GM21619 (cell line): ENCODE measurements at regions not wholly inside any gene's neighbourhood (a gene's known extent, or its start where the extent isn't known, plus 50 kb on each side); places are given as distances from the start of the nearest gene placed in this dataset.

Experiments used
- ATAC-seq: cut with Tn5 transposase; IDR thresholded peaks from one replicate; pipeline ENCODE4 v1.9.1; 2021; ENCODE audit not compliant: unreplicated experiment

- ATAC-seq: no peak
Observed at GRCh38 chr2:42941633-42942176, 149.3 kb upstream of the HAAO start.

- ATAC-seq: no peak
Observed at GRCh38 chr2:42939411-42940206, 147.2 kb upstream of the HAAO start.

GRCh38 chr2:42938671-42939370, 146.4 kb upstream of the HAAO start:
- no peak for ATAC-seq

GRCh38 chr2:42937171-42937875, 144.9 kb upstream of the HAAO start:
- no peak for ATAC-seq

DNA sequence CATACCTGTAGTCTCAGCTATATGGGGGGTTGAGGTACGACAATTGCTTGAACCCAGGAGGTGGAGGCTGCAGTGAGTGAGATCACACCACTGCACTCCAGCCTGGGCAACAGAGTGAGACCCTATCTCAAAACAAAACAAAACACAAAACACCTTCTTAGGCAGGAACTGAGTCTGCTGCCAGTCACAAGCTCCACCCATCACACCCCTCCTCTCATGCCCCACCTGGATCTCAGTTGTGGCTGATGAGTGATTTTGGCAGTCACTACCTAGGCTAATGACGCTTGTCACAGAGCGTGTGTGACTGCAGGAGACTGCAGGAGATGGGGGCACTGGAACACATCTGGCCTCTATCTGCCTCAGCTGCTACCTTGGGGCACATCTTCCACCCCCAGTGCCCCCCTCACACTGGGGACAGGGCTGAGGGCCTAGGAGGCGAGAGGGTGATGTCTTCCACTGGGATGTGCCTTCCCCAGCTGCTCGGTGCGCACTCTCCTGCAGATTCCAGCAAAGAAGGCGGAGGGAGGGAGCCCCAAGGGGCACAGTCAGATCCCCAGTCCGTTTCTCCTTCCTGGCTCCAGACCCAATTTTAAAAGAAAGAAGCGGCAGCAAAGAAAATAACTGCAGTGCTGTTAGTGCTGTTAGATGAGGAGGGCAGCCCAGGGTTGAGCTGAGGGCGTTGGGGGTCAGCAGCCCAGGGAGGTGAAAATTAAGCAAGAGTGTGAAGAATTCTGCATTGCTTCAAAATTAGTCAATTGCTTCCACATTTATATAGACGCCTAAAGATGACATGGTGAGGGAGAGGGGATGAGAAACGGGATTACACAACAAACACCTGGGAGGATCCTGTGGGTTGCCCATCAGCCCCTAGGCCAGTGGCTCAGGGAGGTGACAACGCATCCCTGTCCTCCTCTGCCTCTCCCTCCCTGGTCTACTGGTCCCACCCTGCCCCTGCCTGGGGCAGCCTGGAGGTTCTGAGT, 143.6 kb upstream of the HAAO start:
- ATAC-seq: no peak

GRCh38 chr2:42934580-42935186, 142.3 kb upstream of the HAAO start:
- ATAC-seq: no peak

- no peak for ATAC-seq
Observed at GRCh38 chr2:42933824-42934254, 141.5 kb upstream of the HAAO start.

DNA sequence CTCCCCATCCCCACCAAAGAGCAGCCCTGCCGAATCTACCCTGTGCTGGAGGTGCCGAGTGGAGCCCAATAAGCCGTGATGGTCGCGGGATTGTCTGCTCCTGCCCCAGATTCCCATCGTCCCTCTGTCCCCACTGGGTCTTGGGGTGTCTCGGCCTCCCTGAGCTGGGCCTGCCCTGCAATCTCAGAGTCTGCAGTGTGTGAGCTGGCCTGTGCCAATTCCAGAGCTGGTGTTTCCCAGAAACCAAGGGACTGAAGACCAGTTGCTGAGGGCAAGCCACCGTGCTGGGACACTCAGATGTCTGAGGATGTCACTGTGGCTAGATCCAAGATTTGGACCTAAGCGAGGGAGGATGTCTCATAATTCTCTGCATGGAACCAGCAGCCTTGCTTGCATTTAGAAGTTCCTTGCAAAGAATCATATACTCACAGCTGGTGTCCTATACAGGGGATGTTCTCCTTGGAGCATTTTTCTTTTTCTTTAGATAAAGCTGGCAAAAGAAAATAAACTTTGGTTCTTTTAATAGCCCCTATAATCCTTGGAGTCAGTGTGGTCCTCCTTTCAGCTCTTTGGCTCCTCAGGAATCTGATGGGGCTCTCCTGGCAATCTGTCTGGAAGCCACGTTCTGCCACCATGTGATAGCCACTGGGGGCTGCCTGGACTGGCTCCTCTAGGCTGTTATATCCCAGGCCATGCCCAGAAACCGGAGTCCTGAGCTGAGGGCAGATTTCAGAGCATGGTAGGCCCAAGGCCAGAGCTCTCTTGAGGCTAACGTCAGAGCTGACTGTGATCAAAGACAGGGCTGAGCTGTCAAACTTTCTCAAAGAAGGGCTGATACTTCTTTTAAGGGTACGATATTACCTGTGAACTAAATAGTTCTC, 140.1 kb upstream of the HAAO start:
- no peak for ATAC-seq

- ATAC-seq: no peak
Observed at GRCh38 chr2:42931818-42932195, 139.4 kb upstream of the HAAO start.

GRCh38 chr2:42931146-42931817, 138.9 kb upstream of the HAAO start:
- ATAC-seq: no peak

DNA sequence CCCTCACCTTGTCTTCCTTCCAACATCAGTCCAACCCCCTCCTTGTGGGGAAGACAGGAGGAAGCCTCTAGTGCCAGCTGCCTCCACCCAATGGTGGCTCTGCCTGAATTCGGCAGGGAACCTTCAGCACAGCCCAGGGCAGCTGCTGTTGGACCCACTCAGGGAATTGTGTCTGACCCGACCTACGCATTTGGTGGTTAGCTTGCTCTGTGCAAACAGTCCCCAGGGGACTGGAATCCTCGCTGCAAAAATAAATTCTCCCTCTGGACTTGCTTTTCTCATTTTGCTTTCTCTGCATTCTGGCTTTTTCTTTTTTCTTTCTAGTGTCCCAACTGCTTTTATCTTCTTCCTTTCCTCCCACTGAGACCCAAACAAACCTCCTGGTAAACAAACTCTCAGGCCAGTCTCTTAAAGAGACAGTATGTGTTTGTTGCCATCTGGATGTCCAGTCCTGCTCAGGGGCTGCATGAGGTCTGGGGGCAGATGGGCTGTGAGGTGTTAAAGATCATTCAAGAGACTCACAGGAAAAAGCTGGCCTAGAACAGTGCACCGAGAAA, 137.7 kb upstream of the HAAO start:
- ATAC-seq: no peak

- ATAC-seq: no peak
Observed at GRCh38 chr2:42929546-42930024, 137.2 kb upstream of the HAAO start.

- no peak for ATAC-seq
Observed at GRCh38 chr2:42928692-42929545, 136.5 kb upstream of the HAAO start.

DNA sequence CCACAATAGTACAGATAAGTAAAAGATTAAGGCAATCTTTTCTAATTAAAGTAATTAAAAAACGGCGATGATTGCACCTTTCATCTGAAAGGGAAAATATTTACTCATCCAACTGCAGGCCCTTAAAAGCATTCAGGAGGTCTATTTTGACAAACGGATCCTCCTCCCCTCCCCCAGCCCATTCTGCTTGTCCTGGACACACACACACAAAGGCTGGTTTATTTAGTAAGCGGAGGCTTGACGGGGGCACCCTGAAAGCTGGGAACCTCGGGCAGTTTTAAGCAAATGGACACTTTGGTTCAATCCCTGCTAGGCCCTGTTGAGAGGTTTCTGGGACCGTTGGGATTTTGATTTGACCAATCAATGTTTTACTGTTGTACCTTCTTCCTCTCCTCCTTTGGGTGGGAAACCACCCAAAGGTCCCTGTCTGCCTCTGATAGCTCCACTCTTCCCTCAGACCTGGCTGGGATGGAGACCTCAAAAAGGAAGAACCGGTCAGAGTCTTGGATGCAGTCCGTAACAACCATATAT, 135.8 kb upstream of the HAAO start:
- no peak for ATAC-seq

DNA sequence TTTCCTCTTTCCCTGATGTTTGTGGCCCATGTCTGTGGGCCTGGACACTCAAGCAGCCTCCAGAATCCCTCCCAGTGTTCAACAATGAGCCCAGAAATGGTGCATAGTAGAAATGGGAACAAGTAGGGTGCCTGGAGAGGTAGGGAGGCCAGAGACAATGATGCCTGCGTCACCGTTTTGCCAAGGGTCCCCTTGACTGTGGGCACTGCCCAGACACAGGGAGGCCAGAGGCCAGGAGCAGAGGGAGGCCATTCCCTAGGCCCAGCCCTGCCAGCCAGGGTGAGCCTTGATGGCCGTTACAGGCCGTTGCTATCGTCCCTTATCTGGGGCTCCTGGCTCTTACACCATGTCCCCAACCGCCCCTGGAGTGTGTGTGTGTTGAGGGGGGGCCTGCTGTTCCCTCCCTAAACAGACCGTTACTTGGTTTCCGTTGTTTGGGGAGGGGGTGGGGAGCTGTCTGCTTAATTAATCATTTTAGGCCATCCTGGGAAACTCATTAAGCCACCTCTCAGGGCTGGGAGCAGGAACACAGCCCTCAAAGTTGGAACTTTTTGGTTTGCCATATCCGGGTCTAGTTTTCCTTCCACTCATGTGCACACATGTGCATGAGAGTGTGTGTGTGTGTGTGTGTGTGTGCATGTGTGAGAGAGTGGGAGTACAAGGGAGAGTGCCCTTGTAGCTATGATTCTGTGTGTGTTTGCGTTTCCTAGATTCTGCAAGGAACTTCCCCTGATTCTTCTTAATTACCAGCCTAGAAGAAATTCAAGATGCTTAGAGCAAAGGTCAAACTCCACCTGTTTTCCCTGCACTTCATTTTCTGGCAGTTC, 135.2 kb upstream of the HAAO start:
- ATAC-seq: no peak
